ENCODE measurements at regions not wholly inside any gene's neighbourhood (a gene's known extent, or its start where the extent isn't known, plus 50 kb on each side); places are given as distances from the start of the nearest gene placed in this dataset.

- TF ChIP-seq E2F4 (CRISPR knock-in tag; IDR thresholded peaks at IDR 0.05; ENCODE audit: low read depth) (no peak), KAT7 (CRISPR knock-in tag; IDR thresholded peaks at IDR 0.05; ENCODE audit: borderline replicate concordance) (peak; percentile 61), ZNF511 (CRISPR knock-in tag; IDR thresholded peaks at IDR 0.05) (no peak), ATF7 (IDR thresholded peaks at IDR 0.05) (no peak), BHLHE40 (IDR thresholded peaks at IDR 0.05; ENCODE audit: low read length) (peak; percentile 57), DEAF1 (CRISPR knock-in tag; IDR thresholded peaks at IDR 0.05) (peak; percentile 41; the same call in 1 of the 2 replicates), CEBPB (tag; IDR thresholded peaks at IDR 0.05) (no peak), ARID4B (CRISPR knock-in tag; IDR thresholded peaks at IDR 0.05) (no peak), SRSF7 (optimal IDR thresholded peaks at IDR 0.05; ENCODE audit: low read depth, low read length) (no peak), NR2C1 (IDR thresholded peaks at IDR 0.05) (peak; percentile 54; the same call in 1 of the 2 replicates), NR2C1 (tag; IDR thresholded peaks at IDR 0.05) (peak; percentile 59; the same call in 1 of the 2 replicates), RBFOX2 (IDR thresholded peaks at IDR 0.05; ENCODE audit: low read depth, low read length) (no peak), BCLAF1 (IDR thresholded peaks at IDR 0.05; ENCODE audit: borderline replicate concordance in 1 of 2, control insufficient read depth in 1 of 2, low read depth in 2 of 2, low read length in 1 of 2) (no peak), MBD2 (IDR thresholded peaks at IDR 0.05; ENCODE audit: borderline replicate concordance, low read depth) (no peak), HIVEP1 (CRISPR knock-in tag; IDR thresholded peaks at IDR 0.05) (0 out of 2 replicates have a peak, but pooled peaks have one; percentile 32), SPI1 (IDR thresholded peaks at IDR 0.05; ENCODE audit: borderline replicate concordance, low read depth, low read length) (peak; percentile 12; the same call in 1 of the 2 replicates)
Observed at GRCh38 chr3:196142202-196142956, 60.5 kb upstream of the TFRC start (continued).

Data from K562 (cell line).